NCI-H2227 treated with DMSO at 0.1 percent for 48 hours (cell line): ENCODE measurements at regions not wholly inside any gene's neighbourhood (a gene's known extent, or its start where the extent isn't known, plus 50 kb on each side); places are given as distances from the start of the nearest gene placed in this dataset.

ENCODE experiments used
- DNase-seq: peaks from one replicate; lab custom pipeline; 2025; lab: John Stamatoyannopoulos, UW

DNA sequence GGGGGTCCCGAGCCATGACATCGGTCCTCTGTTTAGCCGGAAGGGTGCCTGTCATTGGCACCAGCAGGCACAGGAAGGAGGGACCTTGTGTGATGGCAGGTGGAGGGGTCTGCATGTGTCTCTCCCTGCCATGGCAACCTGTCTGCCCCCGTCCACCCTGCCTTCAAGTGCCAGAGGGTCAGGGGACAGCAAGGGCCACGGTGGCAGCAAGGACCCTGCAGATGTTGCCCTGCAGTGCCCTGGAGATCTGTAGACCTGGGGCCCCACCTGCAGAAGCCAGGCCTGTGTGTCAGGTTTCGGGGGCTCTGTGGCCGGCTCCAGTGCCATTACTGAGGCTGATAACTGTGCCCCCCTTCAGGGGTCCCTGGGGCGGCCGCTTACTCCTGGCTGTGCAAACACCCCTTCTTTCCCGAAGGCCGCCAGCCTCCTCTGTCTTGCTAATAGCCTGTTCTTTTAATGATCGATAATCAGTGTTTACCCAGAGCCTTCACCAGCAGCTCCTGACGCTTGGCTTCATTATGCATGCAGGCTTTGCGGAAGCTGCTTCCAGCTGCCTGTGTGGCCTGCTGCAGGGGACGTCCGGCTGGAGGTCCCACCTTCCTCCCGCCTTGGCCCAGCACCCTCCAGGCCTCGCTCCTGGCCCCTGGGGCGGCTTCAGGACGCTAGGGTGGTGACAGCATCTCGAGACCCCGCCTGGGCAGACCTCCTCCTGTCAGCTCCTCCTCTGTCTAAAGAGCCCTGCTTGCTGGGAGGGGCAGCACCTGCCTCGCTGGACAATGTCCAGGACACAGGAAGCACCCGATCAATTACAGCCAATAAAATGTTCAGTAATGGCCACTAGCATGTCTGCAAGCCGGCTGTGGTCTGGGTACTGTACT is 153.0 kb downstream of the KIF26A start:
- no peak for DNase-seq

DNA sequence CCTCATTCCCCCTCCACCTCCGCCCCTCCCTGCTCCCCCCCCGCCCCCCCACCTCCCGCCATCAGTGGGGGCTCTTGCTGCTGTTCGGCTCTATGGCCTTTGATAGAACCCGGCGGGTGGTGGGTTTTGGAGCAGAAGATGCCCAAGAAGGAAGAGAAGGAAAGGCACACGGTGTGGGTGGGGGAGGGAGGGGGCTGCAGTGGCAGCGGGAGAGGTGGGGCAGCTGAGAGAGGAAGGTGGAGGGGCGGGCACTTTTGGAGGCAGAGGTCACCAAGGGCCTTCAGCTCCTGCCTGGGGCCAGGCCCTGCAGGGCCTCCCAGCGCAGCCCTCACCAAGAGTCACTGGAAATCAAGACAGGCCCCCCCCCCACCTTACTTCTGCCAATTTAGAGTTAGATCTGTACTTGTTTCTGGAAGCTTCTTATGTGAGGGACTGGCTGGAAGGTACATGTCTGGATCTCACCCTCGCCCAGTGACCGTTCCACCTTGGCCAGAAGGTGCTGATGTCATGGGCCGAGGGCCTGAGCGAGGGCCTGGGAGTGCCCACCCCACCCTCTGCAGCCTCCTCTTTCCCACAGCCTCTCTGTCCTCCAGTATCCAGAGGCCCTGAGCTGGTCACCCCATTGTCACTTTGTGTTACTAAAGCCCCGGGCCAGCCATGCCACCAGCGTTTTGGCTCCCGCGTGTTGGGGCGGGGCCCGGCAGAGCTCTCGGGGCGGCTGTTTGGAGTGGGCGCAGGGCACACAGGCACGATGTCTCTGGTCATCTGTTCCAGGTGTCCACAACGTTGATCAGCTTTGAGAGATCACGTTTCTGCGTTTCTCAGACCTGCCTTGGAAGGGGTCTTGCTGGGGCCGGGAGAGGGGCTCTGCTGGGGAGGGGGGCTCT is 153.9 kb downstream of the KIF26A start:
- DNase-seq = no peak

DNA sequence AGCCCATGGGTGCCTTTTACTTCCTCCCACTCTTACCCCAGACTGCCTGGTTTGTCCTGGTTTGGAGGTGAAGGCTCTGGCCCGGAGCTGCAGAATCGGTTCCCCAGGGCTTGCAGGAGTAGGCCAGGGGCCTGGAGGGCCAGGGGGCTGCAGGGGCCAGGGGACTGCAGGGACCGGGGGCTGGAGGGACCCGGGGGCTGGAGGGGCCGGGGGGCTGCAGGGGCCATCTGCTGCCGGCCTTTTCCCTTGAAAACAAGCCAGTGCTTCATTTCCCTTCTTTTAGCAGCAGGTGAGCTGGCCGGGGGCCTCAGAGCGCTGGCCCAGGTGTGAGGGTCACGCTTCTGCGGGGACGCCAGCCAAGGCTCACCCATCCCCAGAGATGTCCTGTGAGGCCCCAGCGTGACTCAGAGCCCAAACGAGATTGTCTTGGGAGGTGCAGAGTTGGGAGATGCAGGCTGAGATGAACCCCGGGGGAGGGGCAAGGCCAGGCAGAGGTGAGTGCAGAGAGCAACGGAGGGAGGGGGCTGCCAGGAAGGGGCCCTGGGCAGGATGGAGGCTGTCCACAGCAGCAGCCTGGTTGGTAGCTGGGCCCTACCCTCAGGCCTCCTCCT is 154.9 kb downstream of the KIF26A start:
- DNase-seq = no peak

DNA sequence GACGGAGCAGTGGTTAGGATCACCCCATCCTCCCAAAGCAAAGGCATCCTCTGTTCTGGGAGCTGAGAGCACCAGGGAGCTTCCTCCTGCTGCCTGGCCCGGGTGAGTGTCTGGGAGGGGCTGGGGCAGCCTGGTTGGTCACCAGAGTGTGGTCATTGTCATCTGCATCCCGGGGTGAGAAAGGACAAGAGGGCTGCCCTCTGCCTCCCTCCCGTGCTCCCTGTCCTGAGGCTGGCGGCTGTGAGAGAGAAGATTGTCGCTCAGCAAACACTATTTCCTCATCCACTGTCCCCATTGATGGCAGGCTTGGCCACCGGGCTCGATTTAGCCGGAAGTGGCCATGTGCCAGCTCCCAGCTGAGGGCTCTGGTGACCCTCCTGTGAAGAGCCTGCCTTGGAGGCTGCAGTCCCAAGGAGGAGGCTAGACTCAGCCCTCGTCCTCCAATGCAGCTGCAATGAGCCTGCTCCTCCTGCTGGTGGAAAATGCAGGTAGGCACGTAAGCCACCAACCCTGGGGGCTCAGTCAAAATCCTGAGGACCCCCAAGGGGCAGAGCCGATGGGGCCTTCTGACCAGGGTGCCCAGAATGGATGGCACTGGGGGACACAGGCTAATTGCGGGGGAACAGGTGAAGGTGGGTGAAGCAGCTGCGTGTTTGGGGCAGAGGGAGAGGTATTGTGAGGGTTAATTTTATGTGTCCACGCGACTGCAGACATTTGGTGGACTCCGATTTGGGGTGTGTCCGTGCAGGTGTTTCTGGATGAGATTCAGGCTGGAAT is 155.7 kb downstream of the KIF26A start:
- no peak for DNase-seq

DNA sequence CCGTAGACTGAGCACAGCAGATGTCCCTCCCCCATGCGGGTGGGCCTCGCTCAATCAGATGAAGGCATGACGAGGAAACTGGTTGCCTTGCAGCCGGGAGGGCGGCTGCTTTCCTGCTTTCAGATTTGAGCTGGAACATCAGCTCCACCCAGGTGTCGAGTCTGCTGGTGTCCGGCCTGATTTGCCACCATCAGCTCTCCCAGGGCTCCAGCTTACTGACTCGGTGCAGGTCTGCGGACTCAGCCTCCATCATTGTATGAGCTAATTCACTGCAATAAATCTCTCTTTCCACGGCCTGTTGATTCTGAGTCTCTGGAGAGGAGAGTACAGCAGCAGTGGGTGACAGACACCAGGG is 156.2 kb downstream of the KIF26A start:
- no peak for DNase-seq

DNA sequence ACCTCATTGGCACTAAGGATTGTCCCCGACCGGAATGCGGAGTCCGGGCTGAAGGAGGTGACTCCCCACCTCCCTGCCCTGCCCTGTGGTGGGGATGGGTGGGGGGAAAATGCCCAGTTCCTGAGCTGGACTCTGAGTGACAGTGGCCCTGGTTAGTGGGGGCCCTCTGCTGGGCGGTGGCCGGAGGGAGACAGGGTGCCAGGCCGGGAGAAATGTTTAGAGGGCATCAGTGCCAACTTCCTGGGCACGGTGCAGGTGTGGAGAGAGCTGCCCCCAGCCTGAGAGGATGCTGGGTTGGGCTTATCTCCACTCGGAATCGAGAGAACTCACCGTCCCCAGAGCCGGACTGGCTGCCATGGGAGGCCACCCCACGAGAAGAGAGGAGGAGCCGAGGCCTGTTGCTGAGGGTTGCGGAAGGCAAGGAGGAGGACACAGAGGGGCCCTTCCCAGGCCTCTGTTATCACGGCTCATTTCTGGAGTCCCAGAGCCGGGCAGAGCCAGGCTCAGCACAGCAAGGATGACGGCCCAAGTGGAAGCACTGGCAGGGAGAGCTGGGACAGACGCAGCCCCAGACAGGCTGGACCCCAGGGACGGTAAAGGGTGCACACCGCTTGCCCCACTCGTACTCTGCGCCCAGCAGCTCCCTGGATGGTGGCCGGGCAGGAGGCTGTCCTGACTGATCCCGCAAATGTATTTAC is 156.7 kb downstream of the KIF26A start:
- no peak for DNase-seq

DNA sequence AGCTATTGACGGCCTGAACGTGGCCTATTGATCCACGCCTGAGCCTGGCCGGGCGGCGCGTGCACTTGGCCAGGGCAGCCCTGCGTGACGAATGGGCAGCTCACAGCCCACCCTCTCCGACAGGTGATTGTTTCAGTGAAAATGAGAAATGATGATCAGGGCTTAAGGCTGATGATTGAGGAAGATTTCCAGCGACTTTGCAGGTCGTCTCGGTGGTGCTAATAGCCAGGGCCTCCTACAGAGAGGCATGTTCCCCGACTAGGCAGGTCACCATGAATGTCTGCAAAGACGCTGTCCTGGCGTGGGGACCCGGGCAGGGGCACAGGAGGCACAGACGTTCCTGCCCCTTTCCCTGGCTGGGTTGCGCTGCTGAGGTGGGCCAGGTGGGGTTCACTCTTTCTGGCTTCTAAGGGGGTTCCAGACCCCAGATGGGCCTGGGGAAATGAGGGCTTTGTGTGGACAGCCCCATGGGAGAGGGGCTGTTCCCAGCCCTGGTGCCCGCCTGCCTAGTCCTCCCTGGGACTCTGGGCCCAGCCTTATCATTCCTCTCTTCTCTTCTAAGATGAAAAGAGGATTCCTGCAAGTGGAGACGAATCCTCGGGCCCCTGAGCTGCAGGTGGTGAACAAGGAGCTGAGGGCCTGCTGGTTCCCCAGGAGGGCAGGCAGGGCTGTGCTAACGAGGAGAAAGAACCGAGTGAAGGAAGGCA is 157.4 kb downstream of the KIF26A start:
- no peak for DNase-seq

DNA sequence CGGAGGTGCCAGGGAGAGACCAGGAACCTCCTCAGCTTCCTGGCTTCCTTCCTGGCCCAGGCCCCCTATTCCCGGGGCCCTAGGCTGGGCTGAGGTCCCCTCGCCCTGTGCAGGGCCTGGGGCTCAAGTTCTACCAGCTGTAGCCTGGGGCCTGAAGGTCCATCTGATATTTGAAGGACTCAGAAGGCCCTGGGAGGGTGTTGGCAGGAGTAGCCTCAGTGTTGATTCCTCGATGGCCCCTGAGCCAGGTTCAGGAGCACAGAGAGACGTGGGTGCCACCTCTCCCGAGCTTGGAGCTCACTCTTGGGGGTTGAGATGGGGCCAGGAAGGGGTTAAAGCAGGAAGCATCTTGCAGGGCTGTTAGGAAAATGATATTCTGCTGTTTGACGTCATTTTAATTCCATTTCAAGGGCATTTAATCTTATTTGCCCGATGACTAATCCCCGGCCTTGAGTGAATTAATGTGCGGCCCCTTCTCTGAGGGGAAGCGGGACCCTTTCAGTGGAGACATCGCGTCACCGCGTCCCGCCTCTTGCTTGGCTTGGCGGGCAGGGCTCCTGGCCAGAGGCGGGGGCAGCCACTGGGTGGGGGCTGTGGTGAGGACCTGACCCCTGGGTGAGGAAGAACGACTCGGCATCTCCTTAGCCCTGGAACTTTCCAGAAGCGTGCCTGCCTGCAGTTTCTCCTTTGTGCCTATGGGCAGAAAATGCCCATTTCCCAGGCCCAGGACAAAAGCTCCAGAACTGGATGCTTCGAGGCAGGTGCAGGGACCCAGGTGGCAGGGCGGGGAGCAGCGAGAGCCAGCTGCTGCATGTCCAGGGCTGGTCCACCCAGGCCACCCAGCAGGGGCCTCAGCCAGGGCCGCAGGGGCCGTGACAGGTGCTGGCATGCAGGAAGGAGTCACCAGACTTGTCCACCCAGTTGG is 158.3 kb downstream of the KIF26A start:
- DNase-seq = no peak

DNA sequence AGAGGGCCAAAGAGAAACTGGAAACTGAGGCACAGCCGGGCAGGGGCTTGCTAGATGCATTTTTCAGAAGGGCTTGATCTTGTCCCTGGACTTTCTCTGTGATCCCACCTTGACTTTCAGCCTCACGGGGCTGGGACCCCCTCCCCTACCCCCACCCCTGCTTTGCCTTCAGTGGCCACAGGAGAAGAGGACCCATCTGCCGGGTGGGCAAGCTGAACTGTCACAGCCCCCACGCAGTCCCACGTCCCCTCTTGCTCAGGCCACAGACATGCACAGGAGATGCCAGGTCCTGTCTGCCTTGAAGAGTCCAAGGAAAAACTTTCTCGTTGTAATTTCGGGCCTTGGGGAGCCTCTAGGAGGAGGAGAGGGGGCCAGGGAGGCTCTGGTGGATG is 158.9 kb downstream of the KIF26A start:
- no peak for DNase-seq

DNA sequence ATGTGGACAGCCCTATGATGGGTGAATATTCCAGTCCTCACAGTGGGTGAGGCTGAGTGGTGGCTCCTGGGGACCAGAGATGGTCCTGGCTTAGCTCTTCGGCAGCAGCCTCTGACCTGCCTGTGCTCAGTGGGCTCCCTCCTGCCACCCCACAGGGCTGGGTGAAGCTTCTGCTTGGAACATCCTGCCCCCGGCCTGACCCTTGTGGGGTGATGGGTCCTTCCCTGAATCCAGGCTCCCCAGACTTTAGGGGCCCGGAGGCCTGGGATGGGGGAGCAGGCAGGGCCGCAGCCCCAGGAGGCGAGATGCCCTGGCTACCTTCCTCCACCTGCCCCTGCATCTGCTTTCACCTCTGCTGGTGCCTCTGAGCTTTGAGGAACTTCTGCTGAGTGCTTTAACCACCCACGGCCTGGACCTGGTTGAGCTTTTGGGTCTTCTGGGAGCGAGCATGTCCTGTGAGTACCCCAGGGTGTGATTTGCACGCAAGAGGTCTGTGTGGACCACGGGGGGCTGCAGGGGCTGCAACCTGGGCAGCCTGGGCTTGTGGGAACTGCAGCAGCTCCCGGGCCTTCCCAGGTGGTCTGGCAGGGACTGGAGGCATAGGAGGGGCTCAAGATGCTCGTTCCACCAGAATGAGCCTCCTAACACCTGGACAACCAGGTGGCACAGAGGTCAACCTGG is 159.5 kb downstream of the KIF26A start:
- no peak for DNase-seq

DNA sequence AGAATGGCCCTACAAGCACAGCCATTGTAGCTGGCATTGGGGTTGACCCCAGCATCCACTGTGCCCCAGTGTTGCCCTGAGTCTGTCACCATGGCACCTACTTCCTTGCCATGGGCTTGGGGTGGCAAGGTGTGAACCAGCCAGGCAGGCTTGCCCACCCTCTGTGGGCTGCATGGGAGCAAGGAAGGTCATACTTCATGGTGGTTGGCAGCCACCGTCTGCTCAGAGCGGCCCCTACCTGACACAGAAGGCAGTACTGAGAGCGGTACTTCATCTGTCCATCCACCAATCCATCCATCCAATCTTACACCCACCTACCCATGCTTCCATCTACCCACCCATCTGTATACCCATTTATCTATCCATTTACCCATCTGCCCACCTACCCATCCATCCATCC is 160.1 kb downstream of the KIF26A start:
- DNase-seq = no peak

DNA sequence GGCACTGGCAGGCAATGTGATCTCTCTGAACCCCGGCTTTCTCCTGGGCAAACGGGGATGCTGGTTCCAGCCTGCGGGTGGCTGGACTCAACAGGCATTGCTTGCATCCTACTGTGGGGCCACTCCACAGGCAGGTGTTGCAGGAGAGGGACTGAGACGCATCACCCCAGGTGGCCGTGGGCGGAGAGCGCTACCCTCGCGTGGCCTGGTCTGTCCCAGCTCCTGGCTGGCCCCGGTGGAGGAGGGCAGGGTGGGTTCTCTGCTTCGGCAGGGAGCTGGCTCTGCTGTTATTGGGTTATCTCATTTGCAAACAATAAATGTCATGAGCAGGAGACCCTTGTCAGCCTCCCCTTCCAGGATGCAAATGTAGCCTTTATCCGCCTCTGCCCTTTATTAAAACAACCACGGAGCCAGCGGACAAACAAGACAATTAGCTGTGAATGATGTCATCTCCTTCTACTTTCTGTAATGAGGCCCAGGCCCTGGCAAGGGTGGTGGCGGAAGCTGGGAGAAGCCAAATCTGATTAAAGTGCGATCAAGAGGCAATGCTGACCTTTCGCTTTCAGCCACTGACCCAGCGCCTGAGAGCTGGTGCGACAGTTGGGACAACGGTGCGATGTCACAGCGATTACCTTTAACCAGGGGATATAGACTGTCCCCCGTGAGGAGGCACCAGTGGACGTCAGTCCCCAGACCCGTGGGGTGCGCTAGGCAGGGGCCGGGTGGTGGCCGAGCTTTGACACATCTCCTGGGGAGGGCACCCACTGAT is 161.8 kb downstream of the KIF26A start:
- DNase-seq = no peak

DNA sequence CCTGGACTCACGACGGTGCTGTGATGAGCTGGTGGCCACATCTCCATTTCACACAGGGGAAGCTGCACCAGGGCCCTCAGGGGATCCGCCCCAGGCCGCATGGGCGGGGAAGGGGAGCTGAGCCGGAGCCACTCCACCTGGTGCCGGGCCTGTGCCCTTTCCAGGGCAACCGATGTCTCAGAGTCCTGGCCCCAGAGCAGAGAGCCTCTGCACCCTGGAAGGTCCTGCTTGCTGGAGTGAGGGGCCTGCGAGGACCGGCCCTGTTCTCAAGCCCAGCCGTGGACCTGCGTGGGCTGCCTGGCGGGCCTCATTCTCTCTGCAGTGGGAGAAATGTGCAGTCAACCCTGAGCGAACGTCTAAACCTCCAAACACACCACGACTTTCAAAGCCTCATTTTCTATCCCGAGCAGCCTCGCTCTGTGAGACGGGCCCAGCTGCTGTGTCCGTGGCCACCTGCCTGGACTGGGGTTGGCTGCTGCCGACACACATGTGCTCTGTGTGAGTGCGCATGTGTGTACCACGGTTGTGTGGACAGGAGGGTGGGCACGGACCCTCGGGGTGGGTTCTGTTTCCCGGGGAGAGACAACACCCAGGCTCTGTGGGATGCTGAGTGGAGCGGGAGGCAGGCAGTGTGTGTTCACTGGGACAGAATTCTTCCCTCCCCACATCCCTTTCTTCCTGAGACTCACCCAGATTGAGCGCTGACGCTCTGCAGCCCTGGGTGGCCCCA is 163.5 kb downstream of the KIF26A start:
- no peak for DNase-seq

DNA sequence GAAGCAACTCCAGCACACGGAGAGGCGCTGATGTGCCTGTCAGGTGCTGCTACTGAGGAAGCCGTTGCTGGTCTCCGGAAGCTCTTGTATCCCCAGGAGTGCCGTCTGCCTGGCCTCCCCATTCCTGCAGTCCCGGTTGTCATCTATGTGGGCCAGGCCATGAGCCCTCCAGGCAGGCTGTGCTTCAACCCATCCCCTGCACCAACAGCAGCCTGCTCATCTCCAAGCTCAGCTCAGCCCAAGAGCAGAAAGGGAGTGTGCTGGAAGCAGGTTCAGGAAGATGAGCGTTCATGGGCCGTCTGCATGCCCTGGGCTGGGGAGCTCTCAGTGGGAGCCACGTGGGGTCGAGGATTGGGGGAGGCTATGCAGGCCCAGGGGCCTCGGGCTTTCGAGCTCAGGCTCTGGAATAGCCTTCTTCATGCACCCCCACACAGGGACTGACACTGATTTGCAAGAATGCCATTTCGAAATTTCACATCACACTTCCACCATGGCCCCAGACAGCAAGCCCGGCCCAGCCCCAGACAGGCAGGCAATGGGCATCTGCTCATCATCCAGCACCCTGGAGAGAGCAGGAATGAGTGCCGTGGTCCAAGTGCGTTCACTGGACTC is 164.5 kb downstream of the KIF26A start:
- DNase-seq = no peak

DNA sequence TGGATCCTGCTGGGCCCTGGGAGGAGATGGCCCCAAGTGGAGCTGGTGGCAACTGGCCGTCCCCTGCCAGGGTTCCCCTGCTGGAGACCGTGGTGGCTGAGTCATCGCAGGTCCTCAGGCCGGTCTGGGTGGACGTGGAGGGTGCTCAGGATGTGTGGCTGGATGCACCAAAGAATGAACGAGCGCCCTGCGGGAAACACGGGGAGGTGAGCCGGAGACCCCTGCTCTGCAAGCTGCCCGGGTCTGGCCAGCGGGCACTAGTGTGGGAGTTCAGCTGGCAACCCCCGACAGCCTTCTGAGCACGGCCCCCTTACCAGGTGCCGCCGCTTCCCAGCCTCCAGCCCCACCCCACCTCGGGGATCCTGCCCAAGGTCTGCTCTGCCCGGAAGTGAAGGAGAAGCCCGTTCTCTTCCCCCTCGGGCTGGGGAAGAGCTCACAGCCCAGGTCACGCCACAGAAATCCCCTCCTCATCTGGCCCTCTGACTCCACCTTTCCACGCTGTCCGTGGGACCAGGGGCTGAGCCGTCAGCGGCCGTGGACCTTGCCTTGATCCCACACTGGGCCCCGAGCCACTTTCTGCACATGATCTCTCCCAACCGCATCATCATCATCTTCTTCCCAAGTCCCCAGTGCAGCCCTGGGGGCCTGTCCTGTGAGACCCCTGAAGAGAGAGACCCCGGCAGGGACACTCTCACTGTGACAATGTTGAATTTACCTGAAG is 165.5 kb downstream of the KIF26A start:
- DNase-seq = no peak
